ENCODE measurements at regions not wholly inside any gene's neighbourhood (a gene's known extent, or its start where the extent isn't known, plus 50 kb on each side); places are given as distances from the start of the nearest gene placed in this dataset.
"Not testable (repeated sequence)": the region's sequence is repeated elsewhere in the genome, so short reads cannot be mapped to it uniquely, and the experiment has no call there.

DNA sequence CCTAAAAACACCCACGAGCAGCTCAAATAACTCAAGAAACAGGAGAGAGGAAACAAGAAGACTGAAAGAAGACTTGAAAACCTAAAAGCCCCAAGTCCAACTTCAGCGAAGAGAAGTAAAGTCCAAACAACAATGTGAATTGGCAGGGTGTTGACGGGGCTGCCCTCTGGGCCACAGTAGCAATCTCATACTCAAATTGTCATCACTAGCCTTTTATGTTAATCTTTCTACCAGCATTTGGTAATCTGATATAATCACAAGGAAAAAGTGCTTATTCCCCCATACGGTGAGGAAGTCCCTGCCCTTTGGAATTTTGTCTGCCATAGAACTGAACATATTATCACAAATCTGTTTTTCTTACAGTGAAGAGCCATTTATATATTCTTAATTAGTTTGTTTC, 51.5 kb upstream of the IFNE start:
- Mint-ChIP-seq H3K36me3 (ENCODE audit: low read depth) (no peaks in the 10 kb centered on the region), H3K27me3 (no peaks in the 10 kb centered on the region), H3K4me1 (no peaks in the 10 kb centered on the region), H3K27ac (no peak overlapping the region), H3K4me3 (no peak overlapping the region), H3K9me3 (no peaks in the 10 kb centered on the region)
- POLR2A ChIA-PET, result no interaction called here
- DNase-seq, result no peak
- CTCF ChIA-PET, result no interaction called here

GRCh38 chr9:21535396-21535795, 53.3 kb upstream of the IFNE start:
- no peak for DNase-seq
- H3K36me3 Mint-ChIP-seq (ENCODE audit: low read depth), result no peaks in the 10 kb centered on the region
- no peak overlapping the region for H3K27ac Mint-ChIP-seq
- H3K4me3 Mint-ChIP-seq, result no peak overlapping the region
- no peaks in the 10 kb centered on the region for H3K4me1 Mint-ChIP-seq
- POLR2A ChIA-PET, result no interaction called here
- no peaks in the 10 kb centered on the region for H3K9me3 Mint-ChIP-seq
- no peaks in the 10 kb centered on the region for H3K27me3 Mint-ChIP-seq
- CTCF ChIA-PET, result no interaction called here

DNA sequence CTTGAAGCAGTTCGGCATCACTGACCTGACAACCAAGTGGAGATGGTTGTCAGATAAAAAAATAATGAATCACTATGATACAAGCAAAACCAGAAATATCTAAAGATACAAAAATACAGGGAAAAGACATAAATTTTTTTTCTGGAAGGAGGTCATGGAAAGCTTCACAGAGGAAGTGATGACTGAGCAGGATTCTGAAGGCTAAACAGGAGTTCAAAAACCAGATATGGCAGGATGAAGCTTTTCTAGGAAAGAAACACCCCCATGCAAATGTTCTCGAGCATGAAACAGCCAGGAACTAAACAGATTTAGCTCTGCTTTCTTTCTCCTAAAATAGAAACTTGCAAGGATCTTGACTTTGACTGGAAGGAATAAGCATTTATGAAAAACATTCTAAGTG, 60.7 kb upstream of the IFNE start:
- DNase-seq, result no peak
- peaks cover 4% of the 10 kb centered on the region for H3K9me3 Mint-ChIP-seq
- CTCF ChIA-PET, result no interaction called here
- H3K4me1 Mint-ChIP-seq, result no peaks in the 10 kb centered on the region
- peaks cover 2% of the 10 kb centered on the region for H3K27me3 Mint-ChIP-seq
- no peaks in the 10 kb centered on the region for H3K36me3 Mint-ChIP-seq (ENCODE audit: low read depth)
- POLR2A ChIA-PET, result no interaction called here
- no peak overlapping the region for H3K4me3 Mint-ChIP-seq
- no peak overlapping the region for H3K27ac Mint-ChIP-seq

GRCh38 chr9:21543187-21543586, 61.1 kb upstream of the IFNE start:
- peaks cover 2% of the 10 kb centered on the region for H3K27me3 Mint-ChIP-seq
- DNase-seq, result no peak
- H3K4me1 Mint-ChIP-seq, result no peaks in the 10 kb centered on the region
- ChIA-PET CTCF (no interaction called here), POLR2A (no interaction called here)
- H3K9me3 Mint-ChIP-seq, result peaks cover 4% of the 10 kb centered on the region
- no peak overlapping the region for H3K27ac Mint-ChIP-seq
- H3K36me3 Mint-ChIP-seq (ENCODE audit: low read depth), result no peaks in the 10 kb centered on the region
- H3K4me3 Mint-ChIP-seq, result no peak overlapping the region

GRCh38 chr9:21543816-21544215, 61.7 kb upstream of the IFNE start:
- H3K27me3 Mint-ChIP-seq; POLR2A ChIA-PET; CTCF ChIA-PET; DNase-seq; H3K27ac Mint-ChIP-seq; H3K4me1 Mint-ChIP-seq; H3K9me3 Mint-ChIP-seq; H3K4me3 Mint-ChIP-seq; H3K36me3 Mint-ChIP-seq (ENCODE audit: low read depth): not testable (repeated sequence)

- DNase-seq, result no peak
- Mint-ChIP-seq H3K27me3 (peaks cover 2% of the 10 kb centered on the region), H3K27ac (no peak overlapping the region), H3K9me3 (peaks cover 4% of the 10 kb centered on the region), H3K4me3 (no peak overlapping the region), H3K36me3 (ENCODE audit: low read depth) (no peaks in the 10 kb centered on the region), H3K4me1 (no peaks in the 10 kb centered on the region)
- CTCF ChIA-PET, result no interaction called here
- POLR2A ChIA-PET, result no interaction called here
Measured at GRCh38 chr9:21546949-21547348, 64.8 kb upstream of the IFNE start.

GRCh38 chr9:21549251-21549765, 67.2 kb upstream of the IFNE start:
- Mint-ChIP-seq H3K36me3 (ENCODE audit: low read depth) (no peaks in the 10 kb centered on the region), H3K27me3 (peaks cover 5% of the 10 kb centered on the region), H3K4me3 (no peak overlapping the region), H3K27ac (no peak overlapping the region), H3K9me3 (peaks cover 1% of the 10 kb centered on the region), H3K4me1 (no peaks in the 10 kb centered on the region)
- CTCF ChIA-PET, result no interaction called here
- no peak for DNase-seq
- POLR2A ChIA-PET, result no interaction called here

DNA sequence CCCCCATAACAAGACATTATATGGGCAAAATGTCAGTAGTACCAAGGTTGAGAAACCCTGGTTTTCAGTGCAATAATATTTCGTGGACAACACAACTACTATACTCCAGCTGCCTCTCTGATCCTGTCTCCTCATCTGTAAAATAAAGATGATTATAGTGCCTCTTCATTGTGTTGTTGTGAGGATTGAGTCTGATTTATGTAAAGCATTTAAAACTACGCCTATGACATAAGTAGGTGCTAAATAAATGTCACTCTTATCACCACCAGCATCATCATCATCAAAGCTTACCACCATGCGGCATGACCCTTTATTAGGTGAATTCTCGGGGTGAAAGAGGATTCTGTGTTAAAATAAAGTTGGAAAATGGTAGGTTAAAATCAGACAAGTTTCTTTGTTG, 67.8 kb upstream of the IFNE start:
- H3K4me3 Mint-ChIP-seq, result no peak overlapping the region
- POLR2A ChIA-PET, result no interaction called here
- H3K36me3 Mint-ChIP-seq (ENCODE audit: low read depth), result no peaks in the 10 kb centered on the region
- H3K27ac Mint-ChIP-seq, result no peak overlapping the region
- DNase-seq, result no peak
- CTCF ChIA-PET, result no interaction called here
- no peaks in the 10 kb centered on the region for H3K4me1 Mint-ChIP-seq
- no peaks in the 10 kb centered on the region for H3K9me3 Mint-ChIP-seq
- peaks cover 5% of the 10 kb centered on the region for H3K27me3 Mint-ChIP-seq

DNA sequence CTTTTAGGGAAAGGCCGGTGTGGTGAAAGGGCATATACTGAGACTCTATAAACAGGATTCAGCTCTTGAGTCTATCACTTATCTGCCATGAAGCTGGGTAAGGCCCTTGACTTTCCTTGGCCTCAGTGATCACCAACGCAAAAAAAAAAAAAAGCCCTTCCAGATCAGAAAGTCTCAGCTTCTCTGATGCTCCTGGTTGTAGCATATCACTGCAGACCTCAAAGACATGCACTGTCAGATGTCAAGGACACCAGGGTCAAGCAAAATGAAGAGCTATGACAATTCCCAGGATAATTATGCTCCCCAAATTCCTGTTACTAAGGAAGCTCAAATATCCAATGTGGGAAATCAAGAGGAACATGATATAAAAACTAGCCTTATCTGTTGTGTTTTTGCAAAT, 68.3 kb upstream of the IFNE start:
- no peaks in the 10 kb centered on the region for H3K36me3 Mint-ChIP-seq (ENCODE audit: low read depth)
- H3K27me3 Mint-ChIP-seq, result peaks cover 6% of the 10 kb centered on the region
- POLR2A ChIA-PET, result no interaction called here
- no peaks in the 10 kb centered on the region for H3K4me1 Mint-ChIP-seq
- no peaks in the 10 kb centered on the region for H3K9me3 Mint-ChIP-seq
- no peak overlapping the region for H3K4me3 Mint-ChIP-seq
- no peak for DNase-seq
- CTCF ChIA-PET, result no interaction called here
- no peak overlapping the region for H3K27ac Mint-ChIP-seq

DNA sequence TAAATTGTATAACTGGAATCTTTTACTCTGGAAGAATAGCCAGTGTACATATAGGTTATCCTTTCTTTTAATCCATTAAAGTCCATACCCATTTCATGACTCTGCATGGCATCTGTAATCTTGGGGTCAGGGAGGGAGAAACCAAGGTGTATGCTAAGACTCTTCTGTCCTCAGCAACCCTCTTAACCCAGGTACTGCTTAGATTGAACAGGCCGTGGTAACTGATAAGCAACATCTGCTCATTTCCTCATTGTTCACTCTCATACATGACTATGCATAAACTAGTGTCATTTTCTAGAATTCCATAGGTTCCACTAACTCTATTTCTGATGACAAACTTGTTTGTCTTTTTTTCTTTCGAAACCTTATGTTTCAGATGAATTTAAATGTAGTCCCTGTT, 69.3 kb upstream of the IFNE start:
- POLR2A ChIA-PET, result no interaction called here
- Mint-ChIP-seq H3K36me3 (ENCODE audit: low read depth) (no peaks in the 10 kb centered on the region), H3K27ac (no peak overlapping the region), H3K4me3 (no peak overlapping the region), H3K4me1 (no peaks in the 10 kb centered on the region), H3K9me3 (no peaks in the 10 kb centered on the region), H3K27me3 (peaks cover 14% of the 10 kb centered on the region)
- DNase-seq, result no peak
- CTCF ChIA-PET, result no interaction called here

- H3K4me3 Mint-ChIP-seq, result no peak overlapping the region
- no peaks in the 10 kb centered on the region for H3K36me3 Mint-ChIP-seq (ENCODE audit: low read depth)
- no peaks in the 10 kb centered on the region for H3K4me1 Mint-ChIP-seq
- no peak overlapping the region for H3K27ac Mint-ChIP-seq
- no peak for DNase-seq
- POLR2A ChIA-PET, result no interaction called here
- no peaks in the 10 kb centered on the region for H3K9me3 Mint-ChIP-seq
- peaks cover 22% of the 10 kb centered on the region for H3K27me3 Mint-ChIP-seq
- CTCF ChIA-PET, result no interaction called here
Measured at GRCh38 chr9:21552244-21553170, 70.4 kb upstream of the IFNE start.

DNA sequence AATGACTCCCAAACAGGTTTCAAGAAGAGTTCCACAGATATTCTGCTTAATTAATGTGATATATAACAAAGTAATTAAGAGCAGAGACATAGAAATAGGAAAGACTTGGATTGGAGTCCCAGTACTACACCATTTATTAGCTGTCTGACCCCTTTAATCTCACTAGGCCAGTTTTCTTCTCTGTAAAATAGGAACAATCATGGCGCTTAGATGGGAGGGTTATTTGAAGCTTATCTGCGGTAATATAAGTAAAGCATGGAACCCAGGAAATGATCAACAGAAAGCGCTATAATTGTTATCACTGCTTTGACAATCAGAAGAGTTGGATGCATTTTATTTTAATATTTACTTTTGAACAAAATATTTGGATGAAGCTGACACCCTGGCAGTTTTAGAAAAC, 71.3 kb upstream of the IFNE start:
- Mint-ChIP-seq H3K36me3 (ENCODE audit: low read depth) (no peaks in the 10 kb centered on the region), H3K27me3 (peaks cover 31% of the 10 kb centered on the region), H3K27ac (no peak overlapping the region), H3K4me1 (peaks cover under 1% of the 10 kb centered on the region), H3K4me3 (no peak overlapping the region), H3K9me3 (no peaks in the 10 kb centered on the region)
- no peak for DNase-seq
- ChIA-PET CTCF (no interaction called here), POLR2A (no interaction called here)

- ChIA-PET CTCF (interaction anchor here (1.1 kb wide), 1 partner anchor 120 kb away, joined by 3 read pairs; no protein-coding TSS in a partner anchor), POLR2A (no interaction called here)
- H3K36me3 Mint-ChIP-seq (ENCODE audit: low read depth), result no peaks in the 10 kb centered on the region
- H3K4me3 Mint-ChIP-seq, result no peak overlapping the region
- no peak for DNase-seq
- H3K27me3 Mint-ChIP-seq, result peaks cover 38% of the 10 kb centered on the region
- H3K27ac Mint-ChIP-seq, result no peak overlapping the region
- peaks cover 7% of the 10 kb centered on the region for H3K4me1 Mint-ChIP-seq
- H3K9me3 Mint-ChIP-seq, result no peaks in the 10 kb centered on the region
Measured at GRCh38 chr9:21554813-21555212, 72.7 kb upstream of the IFNE start.

DNA sequence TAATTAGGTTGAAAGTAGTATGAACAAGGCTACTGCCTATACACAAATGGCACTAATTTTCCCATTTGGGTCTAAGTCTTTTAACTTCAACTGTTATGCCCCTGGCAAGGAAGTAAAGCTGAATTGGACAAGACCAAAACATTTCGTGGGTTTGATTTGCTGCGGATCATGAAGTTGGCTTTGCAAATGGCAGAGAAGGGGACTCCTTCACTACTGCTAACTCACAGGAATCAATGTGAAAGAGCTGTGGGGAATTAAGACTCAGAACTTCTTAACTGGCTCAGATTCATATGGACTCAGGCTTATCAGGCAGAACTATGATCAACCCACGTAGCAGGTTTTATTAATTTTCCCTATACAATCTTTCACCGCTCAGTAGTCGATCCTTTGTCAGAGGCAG, 73.8 kb upstream of the IFNE start:
- H3K4me3 Mint-ChIP-seq, result no peak overlapping the region
- no peak for DNase-seq
- H3K9me3 Mint-ChIP-seq, result no peaks in the 10 kb centered on the region
- ChIA-PET CTCF (no interaction called here), POLR2A (no interaction called here)
- no peak overlapping the region for H3K27ac Mint-ChIP-seq
- H3K36me3 Mint-ChIP-seq (ENCODE audit: low read depth), result no peaks in the 10 kb centered on the region
- peaks cover 10% of the 10 kb centered on the region for H3K4me1 Mint-ChIP-seq
- peaks cover 46% of the 10 kb centered on the region for H3K27me3 Mint-ChIP-seq
